ENCODE measurements at regions not wholly inside any gene's neighbourhood (a gene's known extent, or its start where the extent isn't known, plus 50 kb on each side); places are given as distances from the start of the nearest gene placed in this dataset.

- TF ChIP-seq CTCF (IDR thresholded peaks at IDR 0.05 in 8 of 11, conservative IDR thresholded peaks at IDR 0.05 in 3 of 11): no peak
- no peak for TF ChIP-seq POLR2AphosphoS5 (IDR thresholded peaks at IDR 0.05)
- no peak for TF ChIP-seq POLR2A (IDR thresholded peaks at IDR 0.05)
Measured at GRCh38 chr16:59574296-59574695, 840.2 kb upstream of the GOT2 start.
